SK-N-SH (cell line): ENCODE measurements at regions not wholly inside any gene's neighbourhood (a gene's known extent, or its start where the extent isn't known, plus 50 kb on each side); places are given as distances from the start of the nearest gene placed in this dataset.
"Not testable (repeated sequence)": the region's sequence is repeated elsewhere in the genome, so short reads cannot be mapped to it uniquely, and the experiment has no call there.

Source experiments
- CTCF ChIA-PET: fragments of 300-600, 350-600 bp; formaldehyde crosslinking; extraction: SDS; loops from one replicate; lab custom pipeline; 2021; lab: Yijun Ruan, JAX
- POLR2A ChIA-PET: fragments of 350-600 bp; sonication (Branson Sonifier 250); formaldehyde crosslinking; extraction: SDS; loops from one replicate; lab custom pipeline; 2020; ENCODE audit warnings: antibody characterized with exemption, inconsistent platforms; lab: Yijun Ruan, JAX
- DNase-seq: peaks from one replicate; pipeline ENCODE4 v3.0.0; 2012
- H2AFZ ChIP-seq: fragments of 200-600 bp; sonication (generic); 2 replicates; pipeline ENCODE4 v1.8.1; 2016; ENCODE audit warnings: antibody characterized with exemption, mild to moderate bottlenecking, low read depth
- H3F3A ChIP-seq: fragments of 200-600 bp; sonication (generic); replicated peaks from 2 replicates; pipeline ENCODE3; 2016; ENCODE audit warnings: antibody characterized with exemption, mild to moderate bottlenecking; ENCODE audit not compliant: insufficient read depth
- H3K27ac ChIP-seq, 2 experiments: fragments of 200-500 bp in 1 of 2; fragments of 200-600 bp in 1 of 2; sonication (Bioruptor generic) in 1 of 2; sonication (generic), shearing (Covaris generic) in 1 of 2; 2 replicates each; pipeline versions ENCODE4 v1.5.1 to v1.6.1; 2014 to 2016; ENCODE audit warnings: low read depth in 2 of 2, inconsistent platforms in 1 of 2, low read length in 1 of 2, mild to moderate bottlenecking in 1 of 2, mixed read lengths in 1 of 2
- H3K27me3 ChIP-seq: fragments of 200-600 bp; sonication (generic), shearing (Covaris generic); 2 replicates; pipeline ENCODE4 v1.6.1; 2016; ENCODE audit warnings: mixed run types; ENCODE audit not compliant: insufficient read depth
- H3K36me3 ChIP-seq, 2 experiments: fragments of 200-500 bp in 1 of 2; fragments of 200-600 bp in 1 of 2; sonication (Bioruptor generic) in 1 of 2; sonication (generic) in 1 of 2; replicated peaks in 1 of 2; 2 replicates each; pipeline versions ENCODE3 to v1.5.1; 2014 to 2016; ENCODE audit warnings: low read length in 1 of 2, mild to moderate bottlenecking in 1 of 2; ENCODE audit not compliant: insufficient read depth in 2 of 2, control insufficient read depth in 1 of 2
- H3K4me1 ChIP-seq, 2 experiments: fragments of 200-500 bp in 1 of 2; fragments of 200-600 bp in 1 of 2; sonication (Bioruptor generic) in 1 of 2; sonication (generic), shearing (Covaris generic) in 1 of 2; 2 replicates each; pipeline versions ENCODE4 v1.5.1 to v1.6.1; 2014 to 2016; ENCODE audit warnings: low read depth in 1 of 2, low read length in 1 of 2, mixed run types in 1 of 2; ENCODE audit not compliant: insufficient read depth in 2 of 2, control insufficient read depth in 1 of 2
- H3K4me2 ChIP-seq: fragments of 200-600 bp; sonication (generic), shearing (Covaris generic); 2 replicates; pipeline ENCODE4 v1.6.1; 2017; ENCODE audit warnings: mixed run types
- H3K4me3 ChIP-seq, 2 experiments: fragments of 200-500 bp in 1 of 2; fragments of 200-600 bp in 1 of 2; sonication (Bioruptor generic) in 1 of 2; sonication (generic), shearing (Covaris generic) in 1 of 2; 2 replicates each; pipeline versions ENCODE4 v1.5.1 to v1.8.1; 2014 to 2016; ENCODE audit warnings: low read depth in 2 of 2, inconsistent platforms in 1 of 2, low read length in 1 of 2, mild to moderate bottlenecking in 1 of 2, mixed read lengths in 1 of 2, moderate library complexity in 1 of 2
- H3K79me2 ChIP-seq: fragments of 200-600 bp; sonication (generic); 2 replicates; pipeline ENCODE4 v1.8.1; 2017; ENCODE audit warnings: mild to moderate bottlenecking; ENCODE audit not compliant: insufficient read depth
- H3K9ac ChIP-seq: fragments of 200-600 bp; sonication (generic); 2 replicates; pipeline ENCODE4 v1.6.1; 2017; ENCODE audit warnings: mixed run types
- H3K9me2 ChIP-seq: fragments of 200-600 bp; sonication (generic); 2 replicates; pipeline ENCODE4 v1.6.1; 2017; ENCODE audit warnings: mixed run types
- H3K9me3 ChIP-seq: fragments of 200-600 bp; sonication (generic); 2 replicates; pipeline ENCODE4 v1.6.1; 2017; ENCODE audit warnings: mixed run types, mild to moderate bottlenecking, moderate library complexity
- H4K20me1 ChIP-seq: fragments of 200-600 bp; sonication (generic); 2 replicates; pipeline ENCODE4 v1.6.1; 2017; ENCODE audit warnings: mild to moderate bottlenecking, mixed run types; ENCODE audit not compliant: insufficient read depth
- ELF1 ChIP-seq: IDR thresholded peaks from 2 replicates; pipeline ENCODE4 v1.4.0; 2012
- EP300 ChIP-seq, 2 experiments: IDR thresholded peaks; 2 replicates each; pipeline versions ENCODE4 v1.4.0 to v1.6.1; 2012; ENCODE audit warnings: borderline replicate concordance in 1 of 2, low read depth in 1 of 2, low read length in 1 of 2
- FOSL2 ChIP-seq: IDR thresholded peaks from 2 replicates; pipeline ENCODE4 v1.4.0; 2012; ENCODE audit warnings: low read depth, mild to moderate bottlenecking, moderate library complexity, borderline replicate concordance
- GATA2 ChIP-seq: sonication (generic); formaldehyde crosslinking; IDR thresholded peaks from 2 replicates; pipeline ENCODE4 v1.5.0; 2020; ENCODE audit warnings: mild to moderate bottlenecking, missing genetic modification reagents
- MXI1 ChIP-seq: IDR thresholded peaks from 2 replicates; pipeline ENCODE4 v1.6.1; 2012; ENCODE audit warnings: mild to moderate bottlenecking, low read depth, low read length, improper control_type of control experiment
- NRF1 ChIP-seq: IDR thresholded peaks from 2 replicates; pipeline ENCODE4 v1.6.1; 2012; ENCODE audit warnings: low read depth, mild to moderate bottlenecking, low read length
- TAF1 ChIP-seq: IDR thresholded peaks from 2 replicates; pipeline ENCODE4 v1.6.1; 2012; ENCODE audit warnings: low read depth, mild to moderate bottlenecking, low read length, moderate library complexity, borderline replicate concordance
- WGBS: methylation state at CpG from one replicate; pipeline ENCODE4 v1.1.6; 2017; ENCODE audit warnings: low lambda C conversion rate; 5-methylcytosine and 5-hydroxymethylcytosine counted together
- TF ChIP-seq, protein P1 (sequence below): fragments of 150-350 bp; IDR thresholded peaks from 2 replicates; pipeline ENCODE4 v1.6.1; 2017; ENCODE audit warnings: antibody characterized with exemption, low read length, low read depth, borderline replicate concordance

DNA sequence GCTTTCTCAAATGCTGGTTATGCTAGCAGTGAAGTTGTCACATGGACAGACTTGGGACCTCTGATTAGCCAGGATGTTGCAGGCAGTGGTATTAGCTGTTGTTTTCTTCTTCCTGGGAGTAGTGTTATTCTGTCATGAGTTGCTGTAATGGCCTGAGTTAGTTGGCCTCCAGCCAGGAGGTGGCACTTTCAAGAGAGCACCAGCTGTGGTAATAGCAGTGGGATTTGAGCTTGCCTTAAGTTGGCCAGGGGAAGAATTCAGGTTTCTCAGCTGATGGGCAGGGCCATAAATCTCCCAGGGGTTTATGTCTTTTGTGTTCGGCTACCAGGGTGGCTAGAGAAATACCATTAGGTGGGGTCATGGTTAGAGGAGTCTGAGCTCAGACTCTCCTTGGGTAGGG, 132.6 kb downstream of the GLUD2 start:
- no peak for DNase-seq
- no peak for TF ChIP-seq EP300 (IDR thresholded peaks at IDR 0.05; ENCODE audit: borderline replicate concordance in 1 of 2, low read depth in 1 of 2, low read length in 1 of 2)
- Histone ChIP-seq H3K9me2 (no peaks in the 10 kb centered on the region), H2AFZ (no peak overlapping the region), H3K36me3 (no peaks in the 10 kb centered on the region), H3K9me3 (no peaks in the 10 kb centered on the region), H3K4me2 (no peak overlapping the region), H3K79me2 (no peaks in the 10 kb centered on the region), H3F3A (no peaks in the 10 kb centered on the region), H3K27ac (no peak overlapping the region), H4K20me1 (no peaks in the 10 kb centered on the region), H3K4me1 (no peaks in the 10 kb centered on the region), H3K27me3 (0 out of 2 replicates have a peak, but pooled peaks cover 8% of the 10 kb centered on the region), H3K4me3 (no peak overlapping the region), H3K9ac (no peak overlapping the region)
- ChIA-PET POLR2A (no interaction called here), CTCF (no interaction called here)
- WGBS, result 8% methylated on average over 1 of the region's 1 CpG

DNA sequence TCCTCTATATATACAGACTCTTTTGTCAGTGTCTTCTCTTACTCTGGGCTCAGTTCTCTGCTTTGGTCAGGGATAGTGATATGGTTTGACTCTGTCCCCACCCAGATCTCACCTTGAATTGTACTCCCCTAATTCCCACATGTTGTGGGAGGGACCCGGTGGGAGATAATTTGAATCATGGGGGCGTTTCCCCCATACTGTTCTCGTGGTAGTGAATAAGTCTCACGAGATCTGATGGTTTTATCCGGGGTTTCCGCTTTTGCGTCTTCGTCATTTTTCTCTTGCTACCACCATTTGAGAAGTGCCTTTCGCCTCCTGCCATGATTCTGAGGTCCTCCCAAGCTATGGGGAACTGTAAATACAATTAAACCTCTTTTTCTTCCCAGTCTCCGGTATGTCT, 144.4 kb downstream of the GLUD2 start:
- Histone ChIP-seq H4K20me1 (no peaks in the 10 kb centered on the region), H3K4me2 (no peak overlapping the region), H3K27ac (no peak overlapping the region), H3K4me1 (no peaks in the 10 kb centered on the region), H3K4me3 (no peak overlapping the region), H3K27me3 (peaks cover 9% of the 10 kb centered on the region; the same call in 1 of the 2 replicates), H3K79me2 (no peaks in the 10 kb centered on the region), H2AFZ (no peak overlapping the region), H3F3A (no peaks in the 10 kb centered on the region), H3K9me3 (no peaks in the 10 kb centered on the region), H3K9me2 (no peaks in the 10 kb centered on the region), H3K9ac (no peak overlapping the region), H3K36me3 (no peaks in the 10 kb centered on the region)
- 19% methylated on average over 10 of the region's 10 CpGs for WGBS
- ChIA-PET CTCF (interaction anchor here (0.6 kb wide), 1 partner anchor 198 kb away, joined by 3 read pairs; no protein-coding TSS in a partner anchor), POLR2A (no interaction called here)
- no peak for TF ChIP-seq NRF1
- DNase-seq, result no peak

DNA sequence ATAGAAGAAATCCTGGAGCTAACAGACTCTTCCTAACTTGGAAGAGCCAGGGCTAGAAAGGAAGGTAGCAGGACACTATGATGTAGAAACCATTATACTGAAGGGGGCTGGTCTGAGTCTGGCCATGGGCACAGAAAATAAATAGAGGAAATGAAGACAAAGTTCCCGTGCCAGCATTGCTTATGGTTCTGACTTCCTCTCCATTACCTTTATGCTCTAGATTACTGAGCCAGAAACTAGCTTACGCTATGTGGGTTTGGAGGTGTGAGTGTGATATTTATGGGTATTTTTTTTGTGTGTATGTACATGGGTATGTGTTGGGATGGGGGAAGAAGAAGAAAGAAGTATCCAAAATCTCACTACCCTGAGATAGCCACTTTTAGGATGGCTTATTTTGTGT, 148.3 kb downstream of the GLUD2 start:
- peaks cover 4% of the 10 kb centered on the region; the same call in 1 of the 2 replicates for H3K27me3 ChIP-seq
- TF ChIP-seq MXI1 (no peak), NRF1 (no peak), TAF1 (no peak), ELF1 (no peak), GATA2 (CRISPR knock-in tag) (no peak), FOSL2 (no peak)
- TF ChIP-seq, protein P1, sequence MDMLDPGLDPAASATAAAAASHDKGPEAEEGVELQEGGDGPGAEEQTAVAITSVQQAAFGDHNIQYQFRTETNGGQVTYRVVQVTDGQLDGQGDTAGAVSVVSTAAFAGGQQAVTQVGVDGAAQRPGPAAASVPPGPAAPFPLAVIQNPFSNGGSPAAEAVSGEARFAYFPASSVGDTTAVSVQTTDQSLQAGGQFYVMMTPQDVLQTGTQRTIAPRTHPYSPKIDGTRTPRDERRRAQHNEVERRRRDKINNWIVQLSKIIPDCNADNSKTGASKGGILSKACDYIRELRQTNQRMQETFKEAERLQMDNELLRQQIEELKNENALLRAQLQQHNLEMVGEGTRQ, result no peak
- TF ChIP-seq, all 33 proteins: peak for 0
- H3K36me3 ChIP-seq, result no peaks in the 10 kb centered on the region
- H3K9me2 ChIP-seq, result no peaks in the 10 kb centered on the region
- H3K27ac ChIP-seq, result no peak overlapping the region
- ChIA-PET CTCF (interaction anchor here (1.4 kb wide), 1 partner anchor 35 kb away, joined by 3 read pairs; no protein-coding TSS in a partner anchor), POLR2A (no interaction called here)
- H3K79me2 ChIP-seq, result no peaks in the 10 kb centered on the region
- no peaks in the 10 kb centered on the region for H3K4me1 ChIP-seq
- no peaks in the 10 kb centered on the region for H4K20me1 ChIP-seq
- H3K9me3 ChIP-seq, result no peaks in the 10 kb centered on the region
- no peaks in the 10 kb centered on the region for H3F3A ChIP-seq
- no peak overlapping the region for H3K4me2 ChIP-seq
- no peak overlapping the region for H2AFZ ChIP-seq
- H3K9ac ChIP-seq, result no peak overlapping the region
- WGBS, result 22% methylated on average over 2 of the region's 2 CpGs
- no peak for DNase-seq
- no peak overlapping the region for H3K4me3 ChIP-seq

DNA sequence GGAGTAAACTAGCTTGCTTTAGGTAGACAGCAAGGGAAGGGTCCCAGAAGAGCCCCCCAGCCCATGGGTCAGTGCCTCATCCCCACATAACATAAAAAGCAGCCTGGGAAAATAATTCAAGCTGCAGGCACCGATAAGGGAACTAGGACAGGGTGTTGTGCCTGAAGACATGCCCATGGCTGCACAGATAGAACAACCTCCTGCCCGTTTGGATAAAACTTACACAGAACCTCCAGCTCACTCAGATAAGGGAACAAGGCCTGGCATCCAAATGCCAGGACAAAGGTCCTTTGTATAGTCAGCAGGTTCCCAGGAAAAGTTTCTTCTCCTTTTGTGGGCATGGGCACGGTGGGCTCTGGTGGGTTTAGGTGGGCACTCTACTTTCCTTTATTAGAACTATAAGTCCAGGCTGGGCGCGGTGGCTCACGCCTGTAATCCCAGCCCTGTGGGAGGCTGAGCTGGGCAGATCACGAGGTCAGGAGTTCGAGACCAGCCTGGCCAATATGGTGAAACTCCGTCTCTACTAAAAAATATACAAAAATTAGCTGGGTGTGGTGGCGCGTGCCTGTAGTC, 149.5 kb downstream of the GLUD2 start:
- H3K9ac ChIP-seq, H3K36me3 ChIP-seq, DNase-seq, H3K9me2 ChIP-seq, H3K27me3 ChIP-seq, H4K20me1 ChIP-seq, POLR2A ChIA-PET, H3K4me1 ChIP-seq, H3K27ac ChIP-seq, H3K9me3 ChIP-seq, H3K79me2 ChIP-seq, CTCF ChIA-PET, H3F3A ChIP-seq: not testable (repeated sequence)
- WGBS, result 1% methylated on average over 7 of the region's 11 CpGs
- Histone ChIP-seq H3K4me2 (peak overlapping the region; percentile 22), H3K4me3 (peak overlapping the region; percentile 34 to 63; a peak in 3 of 4 replicates), H2AFZ (peak overlapping the region; percentile 86; the same call in 1 of the 2 replicates)
